Loucy (cell line): ENCODE measurements at regions not wholly inside any gene's neighbourhood (a gene's known extent, or its start where the extent isn't known, plus 50 kb on each side); places are given as distances from the start of the nearest gene placed in this dataset.

Experiments
- H2AFZ ChIP-seq: fragments of 200-600 bp; sonication (generic); 2 replicates; pipeline ENCODE4 v1.6.0; 2016; ENCODE audit warnings: antibody characterized with exemption, mild to moderate bottlenecking, low read length, moderate library complexity
- H3F3A ChIP-seq: fragments of 200-600 bp; 2 replicates; pipeline ENCODE4 v1.6.0; 2016; ENCODE audit warnings: antibody characterized with exemption, low read depth, mild to moderate bottlenecking
- H3K27me3 ChIP-seq: fragments of 200-600 bp; sonication (generic); 2 replicates; pipeline ENCODE4 v1.6.1; 2014; ENCODE audit warnings: low read length, mild to moderate bottlenecking; ENCODE audit not compliant: insufficient read depth, poor library complexity, severe bottlenecking
- H3K36me3 ChIP-seq: fragments of 200-600 bp; sonication (generic); 2 replicates; pipeline ENCODE4 v1.6.1; 2016; ENCODE audit warnings: low read length; ENCODE audit not compliant: insufficient read depth
- H3K4me1 ChIP-seq: fragments of 200-600 bp; sonication (generic); 2 replicates; pipeline ENCODE4 v1.5.1; 2014; ENCODE audit warnings: low read length, mild to moderate bottlenecking; ENCODE audit not compliant: insufficient read depth, poor library complexity, severe bottlenecking
- H3K4me2 ChIP-seq: fragments of 200-600 bp; sonication (generic); 2 replicates; pipeline ENCODE4 v1.6.0; 2014; ENCODE audit warnings: antibody characterized with exemption, low read length, low read depth, mild to moderate bottlenecking; ENCODE audit not compliant: poor library complexity, severe bottlenecking
- H3K4me3 ChIP-seq: fragments of 200-600 bp; sonication (generic); 2 replicates; pipeline ENCODE4 v1.5.1; 2014; ENCODE audit warnings: low read length, mild to moderate bottlenecking, mixed read lengths; ENCODE audit not compliant: poor library complexity, severe bottlenecking
- H3K79me2 ChIP-seq: fragments of 200-600 bp; sonication (generic); 2 replicates; pipeline ENCODE4 v1.6.1; 2014; ENCODE audit warnings: low read length; ENCODE audit not compliant: insufficient read depth
- H3K9ac ChIP-seq: fragments of 200-600 bp; sonication (generic); 2 replicates; pipeline ENCODE4 v1.6.0; 2014; ENCODE audit warnings: mild to moderate bottlenecking, low read depth, low read length, moderate library complexity; ENCODE audit not compliant: poor library complexity, severe bottlenecking
- H3K9me2 ChIP-seq: fragments of 200-600 bp; sonication (generic); replicated peaks from 2 replicates; pipeline ENCODE4 v1.6.1; 2016; ENCODE audit warnings: low read depth, low read length, mixed read lengths
- H3K9me3 ChIP-seq: fragments of 200-600 bp; sonication (generic); 2 replicates; pipeline ENCODE4 v1.6.1; 2014; ENCODE audit warnings: mild to moderate bottlenecking, antibody characterized with exemption, low read length, low read depth; ENCODE audit not compliant: insufficient read depth
- H4K20me1 ChIP-seq: fragments of 200-600 bp; sonication (generic); 2 replicates; pipeline ENCODE4 v1.6.0; 2014; ENCODE audit warnings: antibody characterized with exemption, low read length, mild to moderate bottlenecking; ENCODE audit not compliant: insufficient read depth, poor library complexity, severe bottlenecking
- EZH2phosphoT487 ChIP-seq: fragments of 200-600 bp; IDR thresholded peaks from 2 replicates; pipeline ENCODE4 v1.6.1; 2018; ENCODE audit warnings: antibody characterized with exemption, mild to moderate bottlenecking, moderate library complexity, borderline replicate concordance
- TF ChIP-seq, protein P1 (sequence below): fragments of 200-600 bp; sonication (generic); conservative IDR thresholded peaks from 2 replicates; pipeline ENCODE4 v1.5.1; 2014; ENCODE audit warnings: mild to moderate bottlenecking, antibody characterized with exemption, low read length

DNA sequence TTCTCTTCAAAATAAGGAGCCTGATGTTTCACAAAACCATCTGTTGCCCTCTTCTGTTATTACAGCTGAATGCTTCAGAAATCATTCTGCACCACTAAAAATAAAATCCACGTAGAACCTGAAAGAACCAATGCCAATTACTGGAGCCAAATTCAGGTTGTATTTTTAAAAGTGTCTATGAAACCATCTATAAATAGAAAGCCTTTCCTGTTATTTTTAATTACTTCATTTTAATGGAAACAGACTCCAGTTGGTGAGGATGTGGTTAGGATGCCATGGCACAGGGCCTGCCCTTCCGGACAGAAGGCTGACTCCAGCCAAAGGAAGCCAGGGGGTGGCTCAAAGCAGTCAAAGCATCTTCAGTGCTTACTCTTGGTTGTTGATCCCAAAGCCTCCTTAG is 119.8 kb downstream of the TENT4A start:
- Histone ChIP-seq H3K36me3 (no peaks in the 10 kb centered on the region), H3K79me2 (no peaks in the 10 kb centered on the region), H3K4me3 (no peak overlapping the region), H3K4me2 (peak overlapping the region; percentile 44), H3K9me3 (no peaks in the 10 kb centered on the region), H3K9me2 (no peaks in the 10 kb centered on the region), H3K9ac (peak overlapping the region; percentile 27), H2AFZ (no peak overlapping the region), H3F3A (no peaks in the 10 kb centered on the region), H3K27me3 (no peaks in the 10 kb centered on the region), H4K20me1 (no peaks in the 10 kb centered on the region), H3K4me1 (peaks cover 21% of the 10 kb centered on the region)
- TF ChIP-seq, protein P1, sequence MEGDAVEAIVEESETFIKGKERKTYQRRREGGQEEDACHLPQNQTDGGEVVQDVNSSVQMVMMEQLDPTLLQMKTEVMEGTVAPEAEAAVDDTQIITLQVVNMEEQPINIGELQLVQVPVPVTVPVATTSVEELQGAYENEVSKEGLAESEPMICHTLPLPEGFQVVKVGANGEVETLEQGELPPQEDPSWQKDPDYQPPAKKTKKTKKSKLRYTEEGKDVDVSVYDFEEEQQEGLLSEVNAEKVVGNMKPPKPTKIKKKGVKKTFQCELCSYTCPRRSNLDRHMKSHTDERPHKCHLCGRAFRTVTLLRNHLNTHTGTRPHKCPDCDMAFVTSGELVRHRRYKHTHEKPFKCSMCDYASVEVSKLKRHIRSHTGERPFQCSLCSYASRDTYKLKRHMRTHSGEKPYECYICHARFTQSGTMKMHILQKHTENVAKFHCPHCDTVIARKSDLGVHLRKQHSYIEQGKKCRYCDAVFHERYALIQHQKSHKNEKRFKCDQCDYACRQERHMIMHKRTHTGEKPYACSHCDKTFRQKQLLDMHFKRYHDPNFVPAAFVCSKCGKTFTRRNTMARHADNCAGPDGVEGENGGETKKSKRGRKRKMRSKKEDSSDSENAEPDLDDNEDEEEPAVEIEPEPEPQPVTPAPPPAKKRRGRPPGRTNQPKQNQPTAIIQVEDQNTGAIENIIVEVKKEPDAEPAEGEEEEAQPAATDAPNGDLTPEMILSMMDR: no peak
- TF ChIP-seq EZH2phosphoT487: no peak

DNA sequence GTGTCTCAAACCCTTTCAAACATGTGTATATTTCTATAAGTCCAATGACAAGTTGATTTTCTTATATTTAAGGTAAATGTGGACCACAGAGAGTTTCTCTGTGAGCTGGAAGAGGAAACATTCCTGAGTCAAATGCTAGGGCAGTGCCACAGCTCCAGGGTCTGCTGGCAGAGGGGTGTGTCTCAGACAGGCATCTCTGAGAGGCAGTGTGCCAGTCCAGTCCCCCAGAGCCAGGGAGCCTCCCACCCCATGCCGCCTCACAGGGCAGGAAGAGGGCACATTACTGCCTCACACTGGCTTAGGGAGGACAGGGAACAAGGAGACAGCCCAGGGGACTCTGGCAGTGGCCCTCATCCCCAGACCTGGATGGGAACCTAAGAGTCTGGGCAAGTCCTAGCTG is 120.2 kb downstream of the TENT4A start:
- no peaks in the 10 kb centered on the region for H3K79me2 ChIP-seq
- no peak overlapping the region for H2AFZ ChIP-seq
- no peak for TF ChIP-seq EZH2phosphoT487
- TF ChIP-seq, protein P1: no peak
- no peaks in the 10 kb centered on the region for H3K27me3 ChIP-seq
- H4K20me1 ChIP-seq: no peaks in the 10 kb centered on the region
- no peaks in the 10 kb centered on the region for H3K9me3 ChIP-seq
- peaks cover 21% of the 10 kb centered on the region for H3K4me1 ChIP-seq
- no peak overlapping the region for H3K4me3 ChIP-seq
- no peaks in the 10 kb centered on the region for H3F3A ChIP-seq
- H3K9me2 ChIP-seq: no peaks in the 10 kb centered on the region
- peak overlapping the region; percentile 44 for H3K4me2 ChIP-seq
- H3K36me3 ChIP-seq: no peaks in the 10 kb centered on the region
- H3K9ac ChIP-seq: peak overlapping the region; percentile 27

DNA sequence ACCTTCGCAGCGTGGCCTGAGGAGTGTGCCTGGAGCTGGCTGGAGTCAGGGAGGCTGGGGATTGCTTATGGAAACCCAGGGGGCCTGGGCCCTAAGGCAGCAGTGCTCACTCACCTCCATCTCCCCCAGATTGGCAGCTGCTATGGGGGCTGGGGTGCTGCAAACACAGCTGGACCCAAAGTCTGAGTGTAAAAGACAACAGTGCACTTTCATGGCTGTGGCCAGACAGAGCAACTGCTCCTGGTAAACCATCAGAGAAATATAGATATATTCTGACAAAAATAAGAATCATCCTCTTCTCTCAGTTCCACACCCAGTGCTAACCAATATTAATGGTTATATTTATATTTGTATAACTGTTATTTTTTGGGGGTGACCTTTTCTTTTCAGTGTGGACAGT is 123.9 kb downstream of the TENT4A start:
- Histone ChIP-seq H3K27me3 (no peaks in the 10 kb centered on the region), H3F3A (no peaks in the 10 kb centered on the region), H3K9me3 (no peaks in the 10 kb centered on the region), H3K9ac (no peak overlapping the region), H3K4me2 (no peak overlapping the region), H3K4me1 (peaks cover 20% of the 10 kb centered on the region), H3K79me2 (no peaks in the 10 kb centered on the region), H3K9me2 (no peaks in the 10 kb centered on the region), H4K20me1 (no peaks in the 10 kb centered on the region), H3K4me3 (no peak overlapping the region), H2AFZ (no peak overlapping the region), H3K36me3 (no peaks in the 10 kb centered on the region)
- no peak for TF ChIP-seq EZH2phosphoT487
- TF ChIP-seq, protein P1: no peak
